LHCN-M2 (cell line): ENCODE measurements at regions not wholly inside any gene's neighbourhood (a gene's known extent, or its start where the extent isn't known, plus 50 kb on each side); places are given as distances from the start of the nearest gene placed in this dataset.
A peak's percentile ranks its signal among the peaks of the same experiment; 100 is the strongest.

Experiments
- DNase-seq: peaks from one replicate; pipeline ENCODE4 v3.0.0-alpha.2; 2012; ENCODE audit warnings: low read depth

DNA sequence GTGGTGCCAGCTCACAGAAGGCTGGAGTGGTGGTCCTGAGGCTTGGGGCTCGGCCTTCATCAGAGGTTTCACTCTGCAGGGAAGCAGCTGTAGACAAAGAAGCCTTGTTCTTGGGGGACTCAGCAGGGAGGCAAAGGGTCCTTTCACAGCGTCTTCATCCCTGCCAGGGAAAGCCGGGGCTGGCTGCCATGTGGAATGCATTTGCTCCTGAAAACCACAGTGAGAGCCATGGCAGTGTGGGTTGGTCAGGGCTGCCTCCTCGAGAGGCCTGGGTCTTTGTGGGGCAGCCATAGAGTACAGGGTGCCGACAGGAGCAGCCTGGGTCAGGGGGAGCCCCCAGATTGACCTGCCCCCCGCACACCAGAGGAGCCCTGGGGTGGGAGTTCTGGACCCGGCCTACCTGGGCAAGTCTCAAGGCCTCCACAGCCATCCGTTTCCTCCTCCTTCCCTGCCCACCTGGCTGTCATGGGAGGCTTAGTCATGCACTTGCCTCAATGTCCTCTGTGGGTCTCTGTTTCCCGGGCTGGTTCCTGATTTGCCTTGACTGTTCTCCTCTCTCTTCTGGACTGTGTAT is 144.0 kb downstream of the CDC5L start:
- DNase-seq: no peak

DNA sequence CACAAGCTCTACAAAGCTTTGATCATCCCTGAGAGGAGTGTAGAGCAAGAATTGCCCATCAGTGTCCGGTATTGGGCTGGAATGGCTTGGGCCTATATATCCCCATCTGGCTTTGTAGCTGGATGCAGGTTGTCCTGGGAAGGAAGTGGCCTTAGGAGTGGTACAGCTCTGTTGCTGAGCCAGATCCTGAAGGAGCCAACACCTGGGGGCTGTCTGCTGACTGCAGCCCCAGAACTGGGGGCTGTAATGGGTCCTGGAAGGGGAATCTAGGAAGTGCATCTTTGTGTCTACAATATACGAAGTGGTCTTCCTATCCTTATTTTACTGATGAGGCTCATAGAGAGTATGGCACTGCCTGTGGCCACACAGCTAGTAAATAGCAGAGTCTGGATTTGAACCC is 145.9 kb downstream of the CDC5L start:
- DNase-seq: no peak

DNA sequence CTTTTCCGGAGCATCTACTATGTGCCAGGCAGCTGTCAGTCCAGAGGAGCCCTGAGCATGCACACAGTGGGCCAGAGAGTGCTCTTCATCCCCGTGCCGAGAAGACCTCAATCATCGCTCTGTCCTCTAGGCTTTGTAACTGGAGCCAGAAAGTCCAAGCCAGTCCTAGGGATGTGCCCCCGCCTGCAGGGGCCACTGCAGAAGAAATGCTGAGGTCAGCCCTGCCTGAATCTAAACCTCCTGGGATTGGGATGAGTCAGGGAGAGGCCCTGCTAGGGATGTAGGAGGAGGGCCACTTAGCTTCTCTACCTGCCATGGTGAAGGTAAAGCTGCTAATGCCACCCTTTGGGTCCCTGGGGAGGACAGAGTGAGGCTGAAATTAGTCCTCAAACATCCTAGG is 146.8 kb downstream of the CDC5L start:
- DNase-seq: no peak

DNA sequence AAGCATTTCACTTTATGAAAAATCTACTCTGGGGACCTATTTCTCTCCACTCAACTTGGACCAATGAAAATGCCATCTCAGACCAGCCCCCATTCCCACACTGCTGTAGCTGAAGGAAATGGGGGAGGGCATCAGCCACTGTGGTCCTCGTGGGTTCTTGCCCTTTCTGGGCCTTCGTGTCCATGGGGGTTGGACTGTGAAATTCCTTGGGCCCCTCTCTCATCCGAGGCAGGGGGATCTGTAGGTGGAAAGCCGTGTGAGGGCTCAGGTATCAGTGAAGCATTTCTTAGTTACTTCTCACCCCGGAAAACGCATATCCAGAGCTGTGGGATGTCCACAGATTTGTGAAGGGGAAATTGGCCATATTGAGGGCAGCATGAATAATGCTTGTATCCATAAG is 147.9 kb downstream of the CDC5L start:
- no peak for DNase-seq

DNA sequence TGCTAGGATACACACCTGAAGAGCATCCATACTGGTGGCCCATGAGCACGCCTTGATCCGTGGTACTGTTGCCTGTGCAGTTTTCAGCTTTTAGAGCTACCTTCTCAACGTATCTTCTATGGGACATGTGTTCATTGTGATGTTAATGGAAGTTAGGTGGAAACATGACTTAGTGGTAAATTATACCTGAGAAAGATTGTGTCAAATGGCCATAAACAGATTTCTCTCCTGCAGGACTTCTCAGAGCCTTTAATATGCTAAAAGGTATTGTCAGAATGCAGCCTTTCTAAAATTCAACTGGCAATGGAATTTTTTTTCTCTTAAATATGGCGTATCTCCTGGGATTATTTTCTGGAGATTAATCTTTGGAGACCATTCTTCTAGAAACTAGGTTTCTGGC is 148.5 kb downstream of the CDC5L start:
- no peak for DNase-seq

DNA sequence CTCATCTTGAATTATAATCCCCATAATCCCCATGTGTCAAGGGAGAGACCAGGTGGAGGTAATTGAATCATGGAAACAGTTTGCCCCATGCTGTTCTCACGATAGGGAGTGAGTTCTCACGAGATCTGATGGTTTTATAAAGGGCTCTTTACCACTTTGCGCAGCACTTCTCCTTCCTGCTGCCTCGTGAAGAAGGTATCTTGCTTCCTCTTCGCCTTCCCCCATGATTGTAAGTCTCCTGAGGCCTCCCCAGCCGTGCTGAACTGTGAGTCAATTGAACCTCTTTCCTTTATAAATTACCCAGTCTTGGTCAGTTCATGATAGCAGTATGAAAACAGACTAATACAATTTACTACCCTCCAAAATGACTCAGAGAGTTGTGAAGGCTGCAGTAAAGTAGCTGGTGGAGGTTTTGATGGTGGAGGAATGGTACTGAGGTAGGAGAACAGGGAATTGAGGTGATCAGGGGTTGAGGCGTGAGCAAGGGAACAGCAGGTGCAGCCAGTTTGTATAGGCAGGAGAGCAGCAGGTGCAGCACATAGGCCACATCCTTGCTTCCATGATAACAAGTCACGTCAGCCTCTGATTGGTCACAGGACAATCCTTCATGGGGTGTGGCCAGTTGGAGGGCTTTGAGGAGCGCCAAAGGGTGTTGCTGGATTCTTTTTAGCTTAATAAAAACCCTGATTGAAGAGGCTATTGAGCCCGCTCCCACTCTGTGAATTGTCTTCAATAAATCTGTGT is 150.0 kb downstream of the CDC5L start:
- DNase-seq: no peak

DNA sequence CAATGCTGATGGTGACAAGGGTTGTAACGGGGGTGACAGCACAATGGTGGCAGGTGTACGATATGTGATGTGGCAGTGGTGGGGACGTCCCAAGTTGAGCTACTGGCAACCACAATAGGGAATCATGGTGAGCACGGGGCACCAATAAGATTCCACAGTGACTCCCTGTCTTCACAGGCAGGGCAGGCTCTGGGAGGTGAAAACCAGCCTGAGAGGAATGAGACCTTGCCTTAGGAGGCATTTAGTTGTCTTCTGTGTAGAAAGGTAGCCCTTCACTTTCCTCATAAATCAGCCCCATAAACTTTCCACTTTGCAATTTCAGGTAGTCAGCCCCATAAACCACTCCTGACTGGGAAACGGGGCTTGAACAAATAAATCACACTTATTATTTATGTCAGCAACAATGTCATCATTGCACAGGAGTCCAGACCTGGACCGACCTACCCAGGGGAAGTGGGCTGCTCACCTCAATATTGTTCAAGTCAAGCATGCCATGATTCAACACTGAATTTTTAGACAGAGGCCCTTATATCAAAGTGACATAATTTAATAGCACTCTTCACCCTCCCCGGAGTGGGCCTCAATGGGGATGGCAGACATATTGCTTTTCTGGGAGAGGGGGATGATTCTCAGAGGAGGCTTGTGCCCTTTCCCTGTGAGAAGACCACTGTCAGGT is 150.8 kb downstream of the CDC5L start:
- no peak for DNase-seq

DNA sequence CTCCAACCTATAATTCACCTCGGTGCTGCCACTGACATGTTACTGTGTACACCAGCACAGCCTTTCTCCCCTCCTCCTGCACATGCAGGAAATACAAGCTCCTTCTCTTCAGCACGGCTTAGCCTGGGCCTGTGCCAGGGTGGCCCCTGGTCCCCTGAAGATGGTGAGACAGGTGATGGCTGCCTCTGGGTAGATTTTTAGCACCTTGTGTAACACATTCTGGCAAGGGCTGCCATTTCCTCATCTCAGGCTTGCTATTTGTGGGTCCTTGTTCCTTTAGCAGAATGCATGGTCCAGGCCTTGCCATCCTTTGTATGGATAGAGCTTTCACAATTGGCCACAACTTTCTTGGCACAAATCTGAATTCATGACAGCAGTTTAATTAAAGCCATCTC is 151.3 kb downstream of the CDC5L start:
- no peak for DNase-seq

DNA sequence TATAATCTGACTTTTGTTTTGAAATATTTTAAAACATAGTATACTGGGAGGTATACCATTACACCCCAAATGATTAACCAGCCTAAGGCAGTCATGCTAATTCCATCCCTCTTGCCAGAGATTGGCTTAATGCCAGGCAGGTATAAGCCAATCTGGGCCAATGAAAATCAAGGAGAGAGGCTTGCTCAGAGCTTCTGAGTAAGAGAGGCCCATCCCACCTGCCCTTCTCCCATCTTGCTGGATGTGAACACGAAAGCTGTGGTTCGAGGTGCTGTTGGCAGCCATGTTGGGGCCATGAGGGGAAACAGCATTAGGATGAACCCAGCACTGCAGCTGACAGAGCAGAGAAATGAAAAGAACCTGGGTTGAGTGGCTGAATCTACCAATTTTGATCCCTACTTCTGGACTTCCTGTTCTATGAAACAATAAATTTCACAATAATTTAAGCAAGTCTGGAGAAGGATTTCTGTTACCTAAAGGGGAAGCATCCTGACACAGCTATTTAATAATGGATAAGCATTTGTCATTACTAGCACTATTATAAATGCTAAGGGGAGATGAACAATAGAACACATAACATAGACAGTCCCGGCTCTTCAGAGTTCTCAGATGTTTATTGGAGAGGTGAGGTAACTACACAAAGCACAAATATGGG is 152.3 kb downstream of the CDC5L start:
- DNase-seq: no peak

DNA sequence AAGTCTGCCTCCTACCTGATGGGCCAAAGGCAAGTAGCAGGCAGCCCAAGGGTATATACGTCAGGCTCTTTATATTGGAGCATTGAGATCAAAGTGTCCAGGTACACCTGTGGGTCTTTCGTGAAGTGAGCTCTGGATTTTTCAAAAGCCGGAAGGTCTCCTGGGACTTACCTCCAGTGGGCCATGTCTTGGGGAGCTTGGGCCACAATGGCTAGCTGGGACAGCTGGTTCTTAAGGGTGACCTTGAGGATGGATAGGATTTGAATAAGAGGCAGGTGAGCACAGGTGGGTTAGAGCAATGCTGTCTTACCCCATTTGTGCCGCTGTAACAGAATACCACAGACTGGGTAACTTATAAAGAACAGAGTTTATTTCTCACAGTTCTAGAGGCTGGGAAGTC is 153.4 kb downstream of the CDC5L start:
- DNase-seq: no peak

DNA sequence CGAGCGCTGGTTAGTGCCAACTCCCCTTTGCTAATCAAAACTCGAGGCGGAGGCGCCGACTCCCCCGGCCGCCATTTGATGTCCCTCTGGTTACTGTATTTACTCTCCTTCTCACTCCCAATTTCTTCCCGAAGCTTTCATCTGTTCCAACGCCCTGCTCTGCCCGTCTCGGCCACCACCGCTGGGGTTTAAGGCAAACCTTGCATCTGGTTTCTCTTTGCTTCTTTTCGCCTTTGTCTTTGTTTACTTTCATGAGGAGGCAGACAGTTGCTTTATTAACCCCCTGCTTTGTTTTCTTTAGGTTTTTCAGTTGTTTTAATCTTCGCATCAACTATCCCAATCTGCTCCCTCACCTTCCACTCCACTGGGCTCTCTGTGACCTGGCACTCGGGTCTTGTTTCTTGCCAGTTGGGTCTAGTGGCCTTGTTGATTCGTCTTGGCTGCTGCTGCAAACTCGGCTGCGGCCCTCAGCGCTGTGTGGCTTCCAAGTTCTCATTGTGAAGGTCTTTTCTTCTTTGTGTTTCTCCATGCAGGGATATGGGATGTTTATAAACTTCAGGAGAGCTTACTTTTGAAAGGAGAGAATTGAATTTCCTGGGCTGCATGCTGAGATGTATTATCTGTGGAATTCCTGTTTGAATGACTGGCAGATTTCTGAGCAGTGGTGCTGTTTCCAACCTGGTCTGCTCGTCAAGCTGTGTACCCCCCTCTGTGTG is 155.1 kb downstream of the CDC5L start:
- no peak for DNase-seq

DNA sequence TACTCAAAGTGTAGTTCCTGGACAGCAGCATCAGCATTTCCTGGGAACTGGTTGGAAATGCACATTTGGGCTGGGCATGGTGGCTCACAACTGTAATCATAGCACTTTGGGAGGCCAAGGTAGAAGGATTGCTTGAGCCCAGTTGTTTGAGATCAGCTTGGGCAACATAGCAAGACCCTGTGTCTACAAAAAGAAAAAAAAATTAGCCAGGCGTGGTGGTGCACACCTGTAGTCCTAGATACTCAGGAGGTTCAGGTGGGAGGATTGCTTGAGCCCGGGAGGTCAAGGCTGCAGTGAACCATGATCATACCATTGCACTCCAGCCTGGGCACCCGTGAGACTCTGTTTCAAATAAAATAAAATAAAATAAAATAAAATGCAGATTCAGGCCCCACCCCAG is 156.2 kb downstream of the CDC5L start:
- DNase-seq: no peak

DNA sequence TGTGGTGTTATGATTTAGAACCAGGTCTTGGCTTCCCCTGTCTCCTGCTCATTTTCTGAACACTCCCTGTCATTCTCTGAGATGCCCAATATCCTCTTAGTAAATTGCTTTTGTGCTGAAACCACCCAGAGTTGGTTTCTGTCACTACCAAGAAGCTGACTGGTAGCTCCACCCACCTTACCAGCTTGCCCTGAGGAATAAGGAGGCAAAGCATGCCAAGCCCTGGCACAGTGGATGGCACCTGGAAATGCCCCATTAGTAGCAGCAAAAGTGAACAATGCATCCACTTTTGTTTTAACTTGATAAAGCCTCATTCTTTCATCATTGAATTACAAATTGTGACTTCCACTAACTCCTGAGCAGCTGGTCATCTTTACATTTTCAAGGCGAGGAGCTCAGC is 157.7 kb downstream of the CDC5L start:
- DNase-seq: no peak

DNA sequence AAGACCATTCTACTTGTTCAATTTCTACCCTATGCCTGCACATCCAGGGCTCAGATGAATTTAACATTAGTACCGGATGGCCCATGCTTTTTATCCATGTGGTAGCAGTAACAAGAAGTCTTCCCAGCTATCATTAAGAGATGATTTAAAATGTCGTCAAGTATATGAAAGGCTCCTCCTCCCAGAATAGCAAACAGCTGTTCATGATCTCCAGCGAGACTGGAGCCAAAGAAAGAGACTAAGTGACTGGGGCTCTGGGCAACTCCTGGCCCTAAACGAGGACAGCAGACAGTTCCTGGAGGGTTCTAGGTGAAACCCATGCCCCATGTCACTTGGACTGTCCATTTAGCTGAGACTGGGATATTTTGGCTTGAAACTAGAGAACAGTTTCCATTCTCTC is 160.8 kb downstream of the CDC5L start:
- no peak for DNase-seq

DNA sequence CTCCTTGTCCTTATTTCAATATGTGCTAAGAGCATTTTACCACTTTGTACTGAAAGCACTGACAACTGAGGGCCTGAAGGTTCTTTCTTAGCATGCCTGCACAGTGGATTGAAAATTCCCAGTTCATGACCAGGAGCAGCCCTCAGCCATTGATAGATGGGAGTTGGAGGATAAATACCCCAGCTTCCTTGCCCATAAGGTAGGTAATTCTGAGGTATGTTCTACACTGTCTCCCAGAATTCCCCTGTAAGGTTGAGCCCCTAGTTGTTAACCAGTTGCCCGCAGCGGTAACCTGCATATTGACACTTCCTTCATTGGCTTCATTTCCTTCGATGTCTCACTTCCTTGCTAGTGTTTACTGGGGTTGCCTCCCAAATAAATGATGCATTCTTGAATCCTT is 162.0 kb downstream of the CDC5L start:
- DNase-seq: no peak

DNA sequence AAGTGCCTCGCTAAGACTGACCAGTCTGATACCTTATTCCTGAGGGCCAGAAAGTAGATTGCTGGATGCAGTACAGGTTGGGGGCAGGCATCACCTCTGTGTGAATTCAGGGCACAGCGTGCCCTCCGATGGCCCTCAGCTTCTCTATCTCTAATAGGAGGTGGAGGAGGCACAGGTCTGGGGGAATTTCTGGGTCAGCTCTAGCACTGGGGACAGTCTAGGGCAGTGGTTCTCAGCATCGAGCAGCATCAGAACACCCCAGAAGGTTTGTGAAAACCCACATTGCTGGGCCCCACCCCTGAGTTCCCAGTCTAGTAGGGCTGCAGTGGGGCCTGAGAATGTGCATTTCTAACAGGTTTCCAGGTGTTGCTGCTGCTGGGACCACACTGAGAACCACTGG is 166.7 kb downstream of the CDC5L start:
- DNase-seq: no peak

DNA sequence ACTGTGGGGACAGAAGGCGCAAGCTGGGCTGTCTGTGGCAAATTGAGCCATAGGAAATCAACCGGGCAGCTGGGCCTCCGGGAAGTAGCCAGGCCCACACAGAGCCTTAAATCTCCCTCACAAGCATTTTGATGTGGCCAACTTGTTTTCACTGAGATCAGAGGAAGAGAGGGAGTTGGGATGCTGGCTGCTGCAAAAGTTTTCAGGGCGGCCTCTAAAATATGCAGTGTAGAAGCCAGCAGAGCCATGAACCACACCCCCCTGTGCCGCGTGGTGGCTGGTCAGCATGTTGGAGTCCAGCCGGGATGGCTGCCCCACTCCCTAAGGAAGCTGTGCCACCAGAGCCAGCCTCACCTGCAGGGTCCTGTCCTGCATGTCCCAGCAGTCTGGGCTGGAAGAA is 167.4 kb downstream of the CDC5L start:
- DNase-seq: no peak

DNA sequence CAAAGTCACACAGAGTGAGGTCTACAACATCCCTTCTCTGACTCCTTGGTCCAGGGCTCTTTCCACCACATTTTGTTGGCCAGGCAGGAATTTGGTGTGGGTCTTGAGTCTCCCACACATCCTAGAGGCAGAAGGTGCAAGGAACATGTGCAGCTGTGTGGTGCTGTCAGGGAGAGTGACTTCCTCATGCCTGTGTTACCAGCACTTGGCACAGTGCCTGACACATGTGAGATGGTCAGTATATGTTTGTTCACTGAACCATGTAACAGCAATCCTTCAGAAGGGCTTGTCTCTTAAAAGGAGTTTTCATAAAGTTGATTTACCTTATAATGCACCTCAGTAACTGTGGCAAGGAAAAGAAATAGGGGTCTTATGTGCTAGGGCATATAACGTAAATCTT is 168.5 kb downstream of the CDC5L start:
- DNase-seq: peak; percentile 21

DNA sequence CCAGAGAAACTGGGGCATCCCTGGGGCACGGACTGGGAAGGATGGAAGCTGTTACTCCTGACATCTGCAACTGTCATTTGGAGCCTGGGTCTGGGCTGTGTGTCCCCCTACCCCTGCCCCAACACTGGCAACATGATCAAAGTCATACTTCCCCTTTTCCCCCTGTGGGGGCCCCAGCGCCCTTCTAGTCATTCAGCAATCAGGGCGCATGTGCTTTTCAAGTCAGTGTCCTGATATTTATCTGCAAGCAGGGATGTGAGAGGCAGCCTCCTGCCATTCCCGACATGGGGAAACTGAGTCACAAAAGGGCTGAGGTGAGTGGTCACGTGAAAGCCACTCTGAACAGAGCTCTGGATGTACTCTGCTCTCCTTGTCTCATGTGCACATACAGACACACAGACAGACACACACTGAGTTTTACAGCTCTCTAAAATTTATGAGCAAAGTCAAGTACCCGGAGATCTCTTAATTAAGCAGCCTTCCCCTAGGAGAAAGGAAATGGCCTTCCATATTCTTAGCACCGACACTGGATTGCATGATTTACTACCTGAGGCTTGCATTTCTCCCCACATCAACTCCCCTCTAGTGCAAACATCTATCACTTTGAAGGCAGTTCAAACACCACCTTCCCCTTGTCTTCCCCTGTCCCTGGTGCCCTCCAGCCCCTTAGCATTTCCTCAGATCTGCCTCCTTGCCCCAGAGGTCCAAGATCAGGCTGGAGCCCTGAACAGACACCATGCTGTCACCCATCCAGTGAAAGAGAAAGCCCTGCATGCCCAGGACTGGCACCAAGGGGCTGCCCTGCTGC is 170.7 kb downstream of the CDC5L start:
- no peak for DNase-seq

DNA sequence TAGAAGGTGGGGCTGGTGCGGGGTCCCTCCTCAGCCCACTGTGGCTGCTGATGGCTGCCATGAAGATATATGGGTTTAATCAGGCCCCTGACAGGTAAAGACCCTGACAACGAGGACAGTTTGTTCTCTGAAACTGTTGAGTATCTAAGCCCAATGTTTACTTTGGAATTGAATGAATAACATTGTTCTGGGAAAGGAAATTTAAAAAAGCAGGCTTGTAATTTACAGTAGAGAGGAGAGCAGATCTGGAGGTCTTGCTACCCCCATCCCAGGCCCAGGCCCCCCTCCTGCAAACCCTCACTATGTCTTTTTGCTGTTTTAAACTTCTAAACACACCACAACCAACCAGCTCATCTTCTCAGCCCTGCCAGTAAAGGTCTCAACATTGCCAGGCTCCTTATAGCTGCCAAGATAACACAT is 171.3 kb downstream of the CDC5L start:
- no peak for DNase-seq
